NCI-H748 (cell line): ENCODE measurements at regions not wholly inside any gene's neighbourhood (a gene's known extent, or its start where the extent isn't known, plus 50 kb on each side); places are given as distances from the start of the nearest gene placed in this dataset.

Source experiments
- DNase-seq: peaks from one replicate; lab custom pipeline; 2025; ENCODE audit not compliant: unreplicated experiment; lab: John Stamatoyannopoulos, UW

DNA sequence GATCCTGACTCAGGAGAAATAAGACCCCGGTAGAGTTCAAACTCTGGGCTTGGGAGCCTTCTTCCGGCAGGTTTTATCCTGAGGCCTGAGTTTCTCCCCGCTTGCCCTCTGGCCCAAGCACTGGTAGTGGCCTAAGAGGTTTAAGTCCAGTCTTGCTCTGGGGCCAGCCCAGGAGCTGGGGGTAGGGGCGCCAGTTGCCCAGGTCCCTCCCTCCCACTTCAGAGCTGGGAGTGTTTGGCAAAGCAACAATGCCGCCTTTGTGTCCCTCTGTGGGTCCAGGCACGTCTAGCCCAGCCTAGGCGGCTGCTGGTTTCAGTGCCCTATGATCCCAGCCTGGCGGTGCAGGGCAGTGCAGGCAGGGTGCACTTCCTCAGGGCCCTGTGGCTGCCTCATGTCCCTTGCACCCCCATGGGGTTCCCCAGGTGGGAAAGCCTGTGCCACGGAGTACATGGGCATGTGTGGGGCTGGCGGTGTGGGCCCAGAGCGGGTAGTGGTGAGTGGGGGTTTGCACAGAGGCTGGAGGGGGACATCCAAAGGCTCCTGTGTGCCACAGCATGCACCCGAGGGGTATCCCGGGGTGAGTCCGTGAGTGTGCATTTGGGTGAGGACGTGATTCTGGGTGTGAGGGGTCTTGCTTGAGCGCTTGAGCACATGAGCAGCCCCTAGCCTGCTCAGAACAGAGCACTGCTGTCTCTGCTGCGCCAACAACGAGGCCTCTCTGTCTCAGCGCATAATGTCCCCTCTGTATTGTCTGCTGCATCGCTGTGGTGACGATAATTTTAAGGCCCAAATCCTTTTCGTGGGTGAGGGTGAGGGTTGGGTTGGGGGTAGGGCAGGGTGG is 61.7 kb upstream of the PSD2 start:
- DNase-seq: no peak

DNA sequence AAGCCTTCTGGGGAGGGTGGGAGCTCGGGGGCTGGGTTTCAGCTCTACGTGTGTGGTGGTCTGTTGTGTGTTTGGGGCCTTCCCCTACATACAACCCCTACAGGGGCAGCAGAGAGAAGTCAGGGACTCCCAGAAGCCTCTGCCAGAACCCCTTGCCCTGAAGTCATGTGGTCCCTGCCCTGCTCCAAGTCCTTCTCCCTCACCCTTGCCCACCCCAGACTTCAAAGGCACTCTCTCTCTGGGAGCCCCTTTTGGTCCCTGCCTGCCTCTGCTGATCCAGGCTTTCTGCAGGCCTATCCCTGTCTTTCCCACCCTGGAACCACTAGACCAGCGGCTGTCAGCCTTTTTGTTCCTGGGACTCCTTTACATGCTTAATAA is 61.1 kb upstream of the PSD2 start:
- DNase-seq: no peak

DNA sequence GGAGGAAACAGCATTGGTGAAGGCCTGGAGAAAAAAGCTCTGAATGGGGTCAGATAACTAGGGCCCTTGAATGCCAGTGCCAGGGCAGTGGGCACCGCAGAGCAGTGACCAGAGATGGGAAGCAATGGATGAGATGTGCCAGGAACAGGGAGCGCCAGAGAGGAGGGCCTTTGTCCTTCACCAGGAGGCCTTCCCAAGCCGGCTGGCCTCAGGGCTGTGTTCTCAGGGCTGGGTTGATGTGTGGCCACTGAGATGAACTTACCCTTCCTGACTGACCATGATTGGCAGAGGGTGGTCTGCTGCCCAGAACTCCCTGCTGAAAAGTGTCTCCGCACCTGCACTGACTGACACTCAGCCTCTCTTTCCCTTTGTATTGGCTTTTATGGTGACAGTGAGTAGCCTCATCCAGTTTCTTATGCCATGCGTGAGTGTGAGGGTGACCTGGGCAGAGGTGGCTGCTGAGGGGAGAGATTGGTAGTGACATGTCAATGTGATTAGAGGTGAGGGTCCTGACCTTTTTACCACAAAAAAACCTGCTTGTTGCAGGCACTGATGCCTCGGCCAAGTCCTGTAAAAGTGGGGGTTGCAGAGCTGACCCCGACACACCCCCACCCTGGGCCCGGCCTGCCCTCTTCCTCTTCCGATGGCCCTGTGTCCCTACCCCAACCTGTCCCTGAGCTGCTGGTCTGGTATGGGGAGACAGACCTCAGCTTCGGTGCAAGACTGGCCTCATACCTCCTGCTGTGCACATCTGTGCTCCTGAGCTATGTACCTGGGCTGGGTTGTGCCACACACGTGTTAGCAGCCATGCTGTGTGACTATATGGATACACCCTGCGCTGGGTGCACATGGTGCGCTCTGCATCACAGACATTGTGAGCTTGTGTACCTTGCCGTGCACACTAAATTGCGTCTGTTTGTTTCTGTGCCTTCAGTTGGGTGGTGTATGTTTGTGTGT is 57.1 kb upstream of the PSD2 start:
- DNase-seq: no peak

DNA sequence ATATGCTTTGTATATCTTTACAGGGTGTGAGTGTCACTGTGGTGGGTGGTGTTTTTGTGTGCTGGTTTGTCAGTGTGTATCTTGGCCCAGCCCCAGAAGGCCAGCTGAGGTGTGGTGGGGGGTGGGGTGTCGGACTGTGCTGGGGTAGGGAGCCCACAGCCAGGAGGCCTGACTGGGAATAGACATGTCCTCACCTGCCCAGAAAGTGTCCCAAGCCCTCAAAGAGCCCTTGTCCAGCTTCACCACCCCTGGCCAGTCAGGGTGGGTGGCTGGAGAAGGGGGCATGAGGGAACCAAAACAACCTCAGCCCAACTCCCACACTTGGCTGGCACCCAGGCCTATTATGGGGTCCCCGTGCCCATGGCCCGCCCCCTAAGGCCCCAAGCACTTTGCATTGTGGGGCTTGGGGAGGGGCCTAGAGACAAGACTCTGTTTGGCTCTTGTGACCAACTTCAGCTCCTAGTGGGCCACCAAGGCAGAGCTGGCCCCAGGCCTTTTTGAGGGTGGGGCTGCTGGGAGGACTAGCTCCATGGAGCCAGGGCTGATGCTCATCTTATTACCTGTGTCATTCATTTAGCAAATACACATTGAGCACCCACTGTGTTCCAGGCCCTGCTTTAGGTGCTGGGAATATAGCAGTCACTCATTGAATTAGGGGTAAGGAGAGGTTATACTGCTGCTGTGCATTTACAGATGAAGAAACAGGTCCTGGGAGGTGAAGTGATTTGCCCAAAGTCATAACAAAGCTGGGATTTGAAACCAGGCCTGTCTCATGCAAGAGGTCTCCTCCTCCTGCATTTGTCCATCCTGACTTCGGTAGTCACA is 56.2 kb upstream of the PSD2 start:
- DNase-seq: no peak

DNA sequence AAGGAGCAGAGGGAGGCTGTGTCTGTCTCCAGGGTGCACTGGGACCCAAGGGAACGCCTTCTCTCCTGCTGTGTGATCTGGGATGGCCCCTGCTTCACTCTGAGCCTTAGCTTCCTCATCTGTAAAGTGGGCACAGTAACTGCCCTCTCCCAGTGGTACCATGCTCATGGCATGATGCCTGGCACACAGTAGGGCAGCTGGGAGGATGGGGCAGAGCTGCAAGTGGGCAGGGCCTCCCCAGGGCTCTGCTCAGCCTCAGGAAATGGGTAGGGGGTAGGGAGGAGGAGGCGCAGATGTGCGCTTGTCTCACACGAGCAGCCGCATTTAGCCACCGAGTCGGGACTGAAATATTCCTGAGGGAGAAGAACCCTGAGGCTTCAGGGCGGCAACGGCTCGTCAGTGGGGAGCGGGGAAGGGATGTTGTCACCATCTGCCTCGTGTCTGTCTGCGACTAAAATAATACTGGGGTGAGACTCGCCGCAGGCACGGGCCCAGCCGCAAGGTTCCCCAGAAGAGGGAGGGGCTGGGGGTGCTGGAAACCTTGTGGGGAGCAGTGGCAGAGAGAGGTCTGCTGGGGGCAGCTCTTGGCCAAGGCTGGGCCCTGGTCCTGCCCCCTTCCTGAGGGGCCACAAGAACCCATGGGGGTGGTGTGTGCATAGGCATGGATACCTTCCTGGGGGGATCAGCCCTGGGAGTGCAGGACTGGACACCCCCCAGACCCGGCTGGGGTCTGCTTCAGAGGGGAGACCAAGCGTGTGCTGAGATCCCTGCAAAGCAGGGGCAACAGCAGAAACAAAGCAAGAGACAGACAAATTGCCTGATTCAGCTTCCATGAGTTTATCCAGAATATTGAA is 55.2 kb upstream of the PSD2 start:
- no peak for DNase-seq

DNA sequence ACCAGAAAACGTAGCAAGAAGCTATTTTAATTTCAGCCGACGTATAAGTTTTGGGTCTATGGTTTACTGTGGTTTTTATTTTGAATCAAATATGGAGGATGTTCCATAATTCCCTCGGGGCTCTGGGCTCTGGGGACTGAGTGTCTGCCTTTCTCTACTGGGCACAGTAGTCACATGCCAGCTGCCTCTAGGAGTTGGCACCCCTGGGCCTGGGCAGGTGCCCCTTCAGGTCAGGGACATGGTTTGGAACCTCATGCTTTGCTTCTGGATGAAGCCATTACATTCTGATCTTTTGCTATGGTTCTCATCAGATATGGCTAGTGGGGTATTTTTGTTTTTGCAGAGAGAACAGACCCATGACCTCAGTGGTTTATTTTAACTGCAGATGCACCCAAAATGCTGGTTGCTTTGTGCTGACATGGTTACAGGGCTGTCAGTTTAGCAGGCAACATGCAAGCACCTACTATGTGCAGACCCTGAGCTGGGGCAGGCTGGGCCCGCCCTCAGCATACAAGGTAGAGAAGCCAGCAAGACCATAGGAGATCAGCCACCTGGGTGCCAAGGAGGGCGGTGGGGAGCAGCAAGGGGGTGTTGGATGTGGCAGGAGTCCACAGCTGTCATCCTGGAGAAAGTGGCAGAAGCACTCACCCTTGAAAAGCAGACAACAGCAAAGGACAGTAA is 54.5 kb upstream of the PSD2 start:
- DNase-seq: no peak

DNA sequence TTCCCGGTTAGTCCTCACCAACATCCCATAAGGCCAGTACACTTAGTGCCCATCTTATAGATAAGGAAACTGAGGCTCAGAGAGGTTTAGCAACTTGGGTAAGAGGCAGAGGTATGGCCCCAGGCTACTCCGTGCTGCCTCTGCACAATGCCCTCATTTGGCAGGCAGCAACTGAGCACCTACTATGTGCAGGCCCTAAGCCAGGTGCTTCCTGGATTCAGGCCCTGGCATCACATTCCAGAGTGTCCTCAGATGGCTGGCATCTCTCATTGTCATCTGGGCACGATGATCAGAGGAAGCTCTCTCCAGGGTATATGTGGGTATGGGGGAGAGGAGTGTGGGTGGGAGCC is 53.8 kb upstream of the PSD2 start:
- no peak for DNase-seq

DNA sequence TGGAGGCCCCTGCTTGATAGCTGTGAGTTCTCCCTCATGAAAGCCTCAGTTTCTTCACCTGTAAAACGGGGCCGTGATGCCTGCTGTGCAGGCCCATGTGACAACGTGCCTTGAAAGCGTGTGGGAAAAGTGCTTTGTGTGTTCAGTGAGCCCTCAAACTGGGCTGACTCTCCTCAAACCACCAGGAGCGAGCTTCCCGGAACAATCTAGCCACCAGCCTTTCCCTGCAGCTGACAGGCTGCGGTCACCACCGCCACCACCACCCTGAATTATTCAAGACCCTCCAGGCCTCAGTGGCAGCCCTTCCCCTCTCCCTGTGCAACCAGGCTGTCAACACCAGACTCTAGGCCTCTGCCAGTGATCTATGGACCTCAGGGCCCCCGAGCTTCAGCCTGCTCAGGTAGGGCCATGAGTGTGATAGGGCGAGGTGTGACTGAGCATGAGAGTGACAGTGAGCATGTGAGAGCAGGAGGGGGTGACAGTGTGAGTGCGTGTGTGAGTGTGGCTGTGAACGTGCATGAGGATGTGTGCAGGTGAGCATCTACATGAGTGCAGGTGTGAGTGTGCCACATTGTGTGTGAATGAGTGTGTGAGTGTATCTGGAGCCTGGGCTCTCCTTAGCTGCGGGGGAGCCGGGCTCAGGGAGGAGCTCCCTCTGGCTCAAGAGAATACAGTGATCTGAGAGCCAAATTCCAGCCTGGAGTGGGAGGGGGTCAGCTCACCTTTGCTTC is 53.3 kb upstream of the PSD2 start:
- DNase-seq: no peak

DNA sequence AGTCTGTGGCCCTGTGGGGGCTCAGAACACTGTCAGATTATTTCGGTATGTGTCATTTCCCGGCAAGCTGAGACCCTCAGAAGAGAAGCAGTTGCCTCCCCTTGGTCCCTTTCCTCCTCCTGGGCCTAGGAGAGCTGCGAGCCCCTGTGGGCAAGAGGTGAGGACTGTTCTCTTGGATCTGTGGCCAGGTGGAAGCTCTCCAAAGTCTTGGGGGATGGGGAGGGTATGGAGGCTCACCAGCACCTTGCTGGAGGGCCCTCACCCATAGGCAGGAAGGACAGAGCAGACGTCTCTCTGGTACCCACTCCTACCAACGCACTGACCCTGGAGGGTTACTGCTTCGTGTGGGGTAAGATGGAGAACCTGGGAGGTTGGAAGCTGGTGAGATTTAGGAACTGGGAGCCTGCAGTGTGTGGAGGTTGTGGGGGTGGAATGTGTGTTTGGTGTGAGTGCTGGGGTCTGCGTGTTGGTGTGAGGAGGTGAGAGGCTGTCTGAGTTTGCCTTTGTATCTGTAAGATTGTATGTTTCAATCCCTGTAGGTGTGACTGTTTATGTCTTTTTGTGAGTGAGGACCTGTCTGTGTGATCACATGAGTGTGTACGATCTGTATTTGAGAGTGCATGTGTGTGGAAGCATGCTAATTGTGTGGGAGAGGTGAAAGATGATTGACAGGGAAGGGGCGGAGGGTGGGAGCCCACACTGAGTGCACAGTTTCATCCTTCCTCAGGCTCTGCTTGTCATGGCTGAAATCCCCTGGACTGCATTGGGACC is 52.4 kb upstream of the PSD2 start:
- no peak for DNase-seq

DNA sequence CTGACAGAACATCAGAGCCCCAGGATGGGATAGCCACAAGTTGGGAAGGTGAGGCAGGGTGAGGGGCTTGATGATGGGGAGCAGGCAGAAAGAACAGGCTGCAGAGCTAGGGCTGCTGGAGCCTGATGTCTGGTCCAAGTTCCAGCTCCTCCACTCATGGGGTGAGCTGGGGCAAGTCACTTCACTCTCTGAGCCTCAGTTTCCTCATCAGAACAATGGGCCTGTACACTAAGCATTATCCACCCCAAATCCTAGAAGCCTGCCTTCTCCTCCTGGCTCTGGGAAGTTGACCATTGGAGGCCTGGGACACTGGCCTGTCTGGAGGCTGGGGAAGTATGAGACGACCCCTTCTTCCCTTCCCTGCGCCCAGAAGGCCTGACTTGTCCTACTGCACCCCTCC is 51.8 kb upstream of the PSD2 start:
- no peak for DNase-seq

DNA sequence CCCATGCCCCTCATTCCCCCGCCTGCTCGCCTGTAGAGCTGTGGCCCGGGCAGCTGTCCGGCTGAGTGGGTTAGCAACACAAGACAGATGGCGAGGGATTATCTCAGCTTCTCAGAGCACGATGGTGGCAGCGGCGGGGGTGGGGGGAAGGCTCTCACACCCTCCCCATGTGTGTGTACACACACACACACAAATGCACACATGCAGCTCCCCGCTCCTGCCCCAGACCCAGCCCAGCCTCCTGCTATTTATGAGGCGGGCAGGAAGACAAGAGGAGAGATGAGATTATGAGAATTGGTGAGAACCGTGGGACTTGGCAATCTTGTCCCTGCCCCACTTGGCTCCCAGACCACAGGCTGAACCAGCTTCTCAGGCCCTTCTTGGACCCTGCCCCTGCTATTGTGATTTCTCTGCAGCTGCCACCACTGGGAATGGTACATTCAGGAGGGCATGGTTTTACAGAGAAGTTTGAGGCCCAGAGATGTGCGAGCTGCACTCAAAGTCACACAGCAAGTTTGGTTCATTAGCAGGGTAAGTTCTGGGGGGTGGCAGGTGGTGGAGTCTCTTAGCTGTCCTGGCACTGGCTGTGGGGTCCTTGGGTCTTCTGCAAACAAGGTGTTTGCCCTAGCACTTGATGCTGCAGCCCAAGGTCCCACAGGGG is 51.0 kb upstream of the PSD2 start:
- no peak for DNase-seq

DNA sequence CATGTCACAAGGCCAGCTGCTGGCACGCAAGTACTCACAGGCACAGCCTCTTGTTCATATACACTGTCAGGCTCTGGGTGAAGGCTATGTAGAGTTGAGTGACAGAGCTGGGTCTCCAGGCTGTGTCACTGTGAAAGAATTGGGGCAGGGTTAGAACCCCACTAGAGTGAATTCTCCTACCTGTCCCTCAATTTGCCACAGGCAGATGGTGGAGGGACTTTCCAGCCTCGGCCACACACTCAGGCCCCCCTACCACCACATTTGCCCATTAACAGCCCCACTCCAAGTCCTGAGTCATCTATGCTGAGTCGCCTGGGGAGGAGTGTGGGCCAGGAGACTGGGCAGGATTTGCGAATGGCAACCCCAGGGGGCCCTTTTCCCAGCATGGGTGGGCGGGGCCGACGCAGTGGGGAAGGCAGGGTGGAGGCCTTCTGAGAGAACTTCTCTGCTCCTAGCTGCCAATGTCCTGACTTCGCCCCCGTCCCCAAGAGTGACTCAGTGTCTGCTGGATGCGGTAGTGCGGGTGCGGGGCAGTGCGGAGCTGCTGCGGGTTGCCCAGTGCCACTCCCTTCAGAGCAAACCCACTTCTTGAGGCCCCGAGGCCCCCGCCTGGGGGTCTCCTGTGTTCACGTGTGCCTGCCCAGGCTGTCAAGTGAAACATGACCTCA is 50.3 kb upstream of the PSD2 start:
- DNase-seq: peak; percentile 26

DNA sequence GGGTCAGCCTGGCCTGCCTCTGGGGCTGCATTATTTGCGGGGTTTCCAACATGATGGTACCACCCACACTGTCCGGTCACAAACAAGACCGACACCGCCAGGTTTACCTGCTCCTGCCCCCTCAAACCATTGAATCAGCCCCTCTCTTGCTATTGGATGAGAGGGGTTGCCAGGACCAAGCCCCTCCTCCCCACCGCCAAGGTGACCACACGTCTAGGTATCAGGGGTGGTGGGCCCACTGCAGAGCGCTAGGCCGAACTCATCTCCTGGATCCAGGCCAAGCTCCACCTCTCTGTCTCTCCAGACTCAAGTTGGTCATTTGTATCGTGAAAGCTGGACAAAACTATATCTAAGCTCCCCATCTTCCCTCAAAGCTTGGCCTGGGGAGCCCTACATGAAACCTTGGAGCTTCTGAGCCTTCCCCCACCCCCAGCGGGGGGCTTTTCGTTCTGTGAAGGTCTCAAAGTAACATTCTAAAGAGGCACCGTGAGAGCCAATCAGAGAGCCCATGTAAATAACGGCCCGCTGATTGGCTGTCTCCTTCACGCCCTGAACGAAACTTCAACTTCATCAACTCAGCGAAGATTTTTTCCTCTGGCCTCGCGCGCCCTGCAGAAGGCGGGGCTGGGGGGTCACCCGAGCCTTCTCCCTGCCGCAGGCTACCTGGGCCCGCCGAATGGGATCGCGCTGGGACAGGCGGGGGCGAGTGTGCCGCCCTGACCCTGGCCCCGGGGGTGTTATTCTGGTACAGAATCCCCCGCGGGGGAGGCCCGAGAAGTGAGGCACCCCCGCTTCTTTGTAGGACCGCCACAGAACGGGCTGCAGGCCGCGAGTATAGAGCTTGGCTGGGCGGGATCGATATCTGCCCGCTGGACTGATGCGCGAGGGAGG is 49.6 kb upstream of the PSD2 start:
- peak; percentile 74 for DNase-seq
